Fibroblast of mammary gland (primary cell): ENCODE measurements at regions not wholly inside any gene's neighbourhood (a gene's known extent, or its start where the extent isn't known, plus 50 kb on each side); places are given as distances from the start of the nearest gene placed in this dataset.
"Not testable (repeated sequence)": the region's sequence is repeated elsewhere in the genome, so short reads cannot be mapped to it uniquely, and the experiment has no call there.

Source experiments
- DNase-seq: peaks from one replicate; pipeline ENCODE4 v3.0.0-alpha.2; 2010; ENCODE audit warnings: low read depth
- H3K4me3 ChIP-seq: 2 replicates; pipeline ENCODE4 v1.5.1; 2011; ENCODE audit warnings: low read depth, mild to moderate bottlenecking, low read length, moderate library complexity; ENCODE audit not compliant: control insufficient read depth
- TF ChIP-seq, protein P1 (sequence below): conservative IDR thresholded peaks from 2 replicates; pipeline ENCODE4 v1.5.1; 2011; ENCODE audit warnings: low read depth, low read length, inconsistent platforms; ENCODE audit not compliant: control insufficient read depth, insufficient read depth

- TF ChIP-seq, protein P1, sequence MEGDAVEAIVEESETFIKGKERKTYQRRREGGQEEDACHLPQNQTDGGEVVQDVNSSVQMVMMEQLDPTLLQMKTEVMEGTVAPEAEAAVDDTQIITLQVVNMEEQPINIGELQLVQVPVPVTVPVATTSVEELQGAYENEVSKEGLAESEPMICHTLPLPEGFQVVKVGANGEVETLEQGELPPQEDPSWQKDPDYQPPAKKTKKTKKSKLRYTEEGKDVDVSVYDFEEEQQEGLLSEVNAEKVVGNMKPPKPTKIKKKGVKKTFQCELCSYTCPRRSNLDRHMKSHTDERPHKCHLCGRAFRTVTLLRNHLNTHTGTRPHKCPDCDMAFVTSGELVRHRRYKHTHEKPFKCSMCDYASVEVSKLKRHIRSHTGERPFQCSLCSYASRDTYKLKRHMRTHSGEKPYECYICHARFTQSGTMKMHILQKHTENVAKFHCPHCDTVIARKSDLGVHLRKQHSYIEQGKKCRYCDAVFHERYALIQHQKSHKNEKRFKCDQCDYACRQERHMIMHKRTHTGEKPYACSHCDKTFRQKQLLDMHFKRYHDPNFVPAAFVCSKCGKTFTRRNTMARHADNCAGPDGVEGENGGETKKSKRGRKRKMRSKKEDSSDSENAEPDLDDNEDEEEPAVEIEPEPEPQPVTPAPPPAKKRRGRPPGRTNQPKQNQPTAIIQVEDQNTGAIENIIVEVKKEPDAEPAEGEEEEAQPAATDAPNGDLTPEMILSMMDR, result no peak
- H3K4me3 ChIP-seq, result no peak overlapping the region
- no peak for DNase-seq
Measured at GRCh38 chr6:86154852-86155251, 512.2 kb upstream of the SYNCRIP start.

DNA sequence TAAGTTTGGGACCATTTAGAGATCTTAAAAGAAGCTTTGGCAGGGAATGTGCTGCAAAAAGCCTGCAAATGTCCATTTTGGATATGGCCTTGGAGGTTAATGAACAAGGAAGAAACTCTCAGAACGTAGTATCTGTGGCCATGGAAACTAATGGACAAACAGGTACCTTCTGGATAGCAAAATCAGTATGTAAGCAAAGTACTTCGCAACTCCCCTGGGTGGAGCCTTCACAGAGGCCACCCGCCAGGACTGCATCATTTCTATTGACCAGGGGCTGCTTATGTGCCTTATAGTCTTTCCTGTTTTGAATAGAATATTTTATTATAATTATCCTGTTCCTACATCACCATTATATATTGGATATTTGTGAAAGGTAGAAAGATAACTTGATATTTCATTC, 510.8 kb upstream of the SYNCRIP start:
- TF ChIP-seq, protein P1, result no peak
- no peak overlapping the region for H3K4me3 ChIP-seq
- no peak for DNase-seq

DNA sequence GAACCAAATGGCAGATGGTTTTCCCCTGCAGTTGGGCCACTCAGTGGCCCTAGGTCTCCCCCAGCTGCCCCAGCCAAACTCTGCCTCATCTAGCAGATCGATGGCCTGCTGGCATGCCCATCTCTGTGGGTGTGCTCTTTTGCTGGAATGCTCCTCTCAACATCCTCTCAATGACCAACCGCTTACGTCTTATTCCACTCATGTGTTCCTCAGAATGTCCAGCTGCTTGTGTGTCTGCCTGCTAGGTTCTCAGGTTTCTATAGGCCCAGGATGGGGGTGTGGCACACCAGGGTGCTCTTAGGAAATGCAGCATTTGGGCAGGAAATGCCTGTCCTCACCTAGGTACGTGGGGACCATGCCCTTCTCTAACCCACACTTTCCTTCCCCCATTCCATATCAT, 509.9 kb upstream of the SYNCRIP start:
- H3K4me3 ChIP-seq, result no peak overlapping the region
- TF ChIP-seq, protein P1, result no peak
- DNase-seq, result no peak

GRCh38 chr6:86148586-86148985, 505.9 kb upstream of the SYNCRIP start:
- H3K4me3 ChIP-seq, result no peak overlapping the region
- TF ChIP-seq, protein P1, result no peak
- no peak for DNase-seq

DNA sequence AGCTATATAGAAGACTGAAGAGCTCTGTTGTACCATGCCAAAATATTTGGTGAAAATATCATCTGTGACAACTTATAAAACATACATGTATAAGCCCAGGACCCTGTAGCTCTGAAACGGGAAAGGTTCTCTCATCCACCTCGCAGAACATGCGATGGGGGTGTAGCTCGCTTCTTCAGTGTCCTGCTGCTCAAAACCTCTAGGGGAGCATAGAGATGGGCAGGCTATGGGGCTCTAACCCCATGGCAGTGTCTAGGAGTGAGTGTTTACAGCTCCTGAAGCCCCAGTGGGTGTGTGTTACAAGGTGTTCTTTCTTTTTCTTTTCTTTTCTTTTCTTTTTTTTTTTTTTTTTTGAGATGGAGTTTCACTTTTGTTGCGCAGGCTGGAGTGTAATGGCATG, 505.2 kb upstream of the SYNCRIP start:
- H3K4me3 ChIP-seq, result no peak overlapping the region
- no peak for DNase-seq
- TF ChIP-seq, protein P1, result no peak

- no peak overlapping the region for H3K4me3 ChIP-seq
- TF ChIP-seq, protein P1, result no peak
- DNase-seq, result no peak
Measured at GRCh38 chr6:86147311-86147710, 504.6 kb upstream of the SYNCRIP start.

DNA sequence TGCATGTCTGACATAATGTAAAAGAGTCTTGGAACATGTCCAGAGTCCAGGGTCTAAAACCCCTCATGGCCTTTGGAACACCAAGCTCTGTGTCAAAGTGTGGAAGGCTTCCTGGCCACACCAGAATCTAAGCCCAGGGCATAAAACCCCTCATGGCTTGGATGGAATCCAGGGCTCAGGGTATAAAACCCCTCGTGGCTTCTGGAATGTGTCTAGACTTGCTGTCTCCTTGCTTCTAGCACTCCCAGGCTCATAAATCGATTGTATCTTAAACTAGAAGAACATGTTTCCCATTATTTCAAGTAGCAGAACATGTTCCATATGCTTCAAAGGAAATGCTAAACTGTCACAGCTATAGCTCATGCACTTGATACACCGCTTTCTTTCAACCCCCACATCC, 504.1 kb upstream of the SYNCRIP start:
- not testable (repeated sequence) for DNase-seq, H3K4me3 ChIP-seq
